ENCODE measurements at regions not wholly inside any gene's neighbourhood (a gene's known extent, or its start where the extent isn't known, plus 50 kb on each side); places are given as distances from the start of the nearest gene placed in this dataset.
"Not testable (repeated sequence)": the region's sequence is repeated elsewhere in the genome, so short reads cannot be mapped to it uniquely, and the experiment has no call there.

- H3K9me3 Mint-ChIP-seq (ENCODE audit: unreplicated experiment); H3K27me3 Mint-ChIP-seq (ENCODE audit: insufficient read depth, unreplicated experiment); H3K36me3 Mint-ChIP-seq (ENCODE audit: insufficient read depth, unreplicated experiment); POLR2A ChIA-PET; DNase-seq (ENCODE audit: unreplicated experiment); CTCF ChIA-PET; H3K4me3 Mint-ChIP-seq (ENCODE audit: unreplicated experiment); BruUV-seq (replicated peaks); H3K27ac Mint-ChIP-seq (ENCODE audit: low read depth, unreplicated experiment); H3K4me1 Mint-ChIP-seq (ENCODE audit: insufficient read depth, unreplicated experiment); intact Hi-C loops (cut with micrococcal nuclease): not testable (repeated sequence)
Measured at GRCh38 chr7:55675589-55675988, 103.3 kb upstream of the VOPP1 start.

DNA sequence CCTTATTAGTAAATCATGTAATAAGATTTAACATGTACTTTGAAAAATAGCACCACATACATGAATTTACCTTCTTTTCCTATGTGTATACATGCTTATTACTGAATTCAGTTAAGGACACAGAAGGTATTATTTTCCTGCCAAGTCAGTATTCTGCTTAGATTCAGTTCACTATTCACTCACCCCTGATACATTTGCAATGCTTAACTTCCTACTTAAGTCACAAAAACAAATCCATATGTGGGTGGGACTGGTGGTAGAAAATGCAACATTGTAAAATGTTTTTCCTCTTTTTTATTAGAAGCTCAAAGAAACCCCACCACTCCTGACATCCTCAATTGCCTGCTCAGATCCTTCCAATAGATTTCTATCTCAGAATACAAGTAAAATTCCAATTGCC, 101.2 kb upstream of the VOPP1 start:
- POLR2A ChIA-PET; CTCF ChIA-PET; H3K36me3 Mint-ChIP-seq (ENCODE audit: insufficient read depth, unreplicated experiment); intact Hi-C loops (cut with micrococcal nuclease); H3K9me3 Mint-ChIP-seq (ENCODE audit: unreplicated experiment); H3K4me1 Mint-ChIP-seq (ENCODE audit: insufficient read depth, unreplicated experiment); BruUV-seq (replicated peaks); H3K27ac Mint-ChIP-seq (ENCODE audit: low read depth, unreplicated experiment); H3K27me3 Mint-ChIP-seq (ENCODE audit: insufficient read depth, unreplicated experiment); H3K4me3 Mint-ChIP-seq (ENCODE audit: unreplicated experiment); DNase-seq (ENCODE audit: unreplicated experiment): not testable (repeated sequence)

GRCh38 chr7:55672084-55672483, 99.8 kb upstream of the VOPP1 start:
- H3K9me3 Mint-ChIP-seq (ENCODE audit: unreplicated experiment); H3K36me3 Mint-ChIP-seq (ENCODE audit: insufficient read depth, unreplicated experiment); H3K4me3 Mint-ChIP-seq (ENCODE audit: unreplicated experiment); CTCF ChIA-PET; H3K4me1 Mint-ChIP-seq (ENCODE audit: insufficient read depth, unreplicated experiment); H3K27ac Mint-ChIP-seq (ENCODE audit: low read depth, unreplicated experiment); BruUV-seq (replicated peaks); POLR2A ChIA-PET; DNase-seq (ENCODE audit: unreplicated experiment); H3K27me3 Mint-ChIP-seq (ENCODE audit: insufficient read depth, unreplicated experiment); intact Hi-C loops (cut with micrococcal nuclease): not testable (repeated sequence)

- TF ChIP-seq, protein P1, sequence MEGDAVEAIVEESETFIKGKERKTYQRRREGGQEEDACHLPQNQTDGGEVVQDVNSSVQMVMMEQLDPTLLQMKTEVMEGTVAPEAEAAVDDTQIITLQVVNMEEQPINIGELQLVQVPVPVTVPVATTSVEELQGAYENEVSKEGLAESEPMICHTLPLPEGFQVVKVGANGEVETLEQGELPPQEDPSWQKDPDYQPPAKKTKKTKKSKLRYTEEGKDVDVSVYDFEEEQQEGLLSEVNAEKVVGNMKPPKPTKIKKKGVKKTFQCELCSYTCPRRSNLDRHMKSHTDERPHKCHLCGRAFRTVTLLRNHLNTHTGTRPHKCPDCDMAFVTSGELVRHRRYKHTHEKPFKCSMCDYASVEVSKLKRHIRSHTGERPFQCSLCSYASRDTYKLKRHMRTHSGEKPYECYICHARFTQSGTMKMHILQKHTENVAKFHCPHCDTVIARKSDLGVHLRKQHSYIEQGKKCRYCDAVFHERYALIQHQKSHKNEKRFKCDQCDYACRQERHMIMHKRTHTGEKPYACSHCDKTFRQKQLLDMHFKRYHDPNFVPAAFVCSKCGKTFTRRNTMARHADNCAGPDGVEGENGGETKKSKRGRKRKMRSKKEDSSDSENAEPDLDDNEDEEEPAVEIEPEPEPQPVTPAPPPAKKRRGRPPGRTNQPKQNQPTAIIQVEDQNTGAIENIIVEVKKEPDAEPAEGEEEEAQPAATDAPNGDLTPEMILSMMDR (IDR thresholded peaks at IDR 0.05; ENCODE audit: unreplicated experiment) = no peak
- no TSS peak for BruUV-seq (replicated peaks)
- no peak for DNase-seq (ENCODE audit: unreplicated experiment)
- no peaks in the 10 kb centered on the region for H3K27me3 Mint-ChIP-seq (ENCODE audit: insufficient read depth, unreplicated experiment)
- no peaks in the 10 kb centered on the region for H3K4me1 Mint-ChIP-seq (ENCODE audit: insufficient read depth, unreplicated experiment)
- CTCF ChIA-PET = interaction anchor here (1.4 kb wide), 1 partner anchor 9 kb away, joined by 6 read pairs; no protein-coding TSS in a partner anchor
- H3K4me3 Mint-ChIP-seq (ENCODE audit: unreplicated experiment) = no peak overlapping the region
- POLR2A ChIA-PET = interaction anchor here (0.6 kb wide), 2 partner anchors 101 to 292 kb away, joined by 3 to 4 read pairs; no protein-coding TSS in a partner anchor
- no peak overlapping the region for H3K27ac Mint-ChIP-seq (ENCODE audit: low read depth, unreplicated experiment)
- intact Hi-C loops (cut with micrococcal nuclease) = no loop called here
- no peaks in the 10 kb centered on the region for H3K9me3 Mint-ChIP-seq (ENCODE audit: unreplicated experiment)
- H3K36me3 Mint-ChIP-seq (ENCODE audit: insufficient read depth, unreplicated experiment) = no peaks in the 10 kb centered on the region
Measured at GRCh38 chr7:55657654-55658053, 85.4 kb upstream of the VOPP1 start.

GRCh38 chr7:55651057-55651456, 78.8 kb upstream of the VOPP1 start:
- DNase-seq (ENCODE audit: unreplicated experiment) = no peak
- Mint-ChIP-seq H3K4me3 (ENCODE audit: unreplicated experiment) (no peak overlapping the region), H3K27ac (ENCODE audit: low read depth, unreplicated experiment) (no peak overlapping the region), H3K27me3 (ENCODE audit: insufficient read depth, unreplicated experiment) (no peaks in the 10 kb centered on the region), H3K9me3 (ENCODE audit: unreplicated experiment) (no peaks in the 10 kb centered on the region), H3K4me1 (ENCODE audit: insufficient read depth, unreplicated experiment) (no peaks in the 10 kb centered on the region), H3K36me3 (ENCODE audit: insufficient read depth, unreplicated experiment) (no peaks in the 10 kb centered on the region)
- POLR2A ChIA-PET = no interaction called here
- TF ChIP-seq, protein P1 (IDR thresholded peaks at IDR 0.05; ENCODE audit: unreplicated experiment) = no peak
- CTCF ChIA-PET = interaction anchor here (0.6 to 2.1 kb wide), 3 partner anchors 9 to 124 kb away, joined by 3 to 13 read pairs (median 3); no protein-coding TSS in a partner anchor
- intact Hi-C loops (cut with micrococcal nuclease) = no loop called here
- BruUV-seq (replicated peaks) = no TSS peak

GRCh38 chr7:55649238-55649637, 76.9 kb upstream of the VOPP1 start:
- CTCF ChIA-PET = interaction anchor here (2.8 kb wide), 1 partner anchor 425 kb away, joined by 12 read pairs; no protein-coding TSS in a partner anchor
- H3K27ac Mint-ChIP-seq (ENCODE audit: low read depth, unreplicated experiment) = no peak overlapping the region

More at GRCh38 chr7:55649238-55649637, 76.9 kb upstream of the VOPP1 start:
- Mint-ChIP-seq H3K27me3 (ENCODE audit: insufficient read depth, unreplicated experiment) (no peaks in the 10 kb centered on the region), H3K9me3 (ENCODE audit: unreplicated experiment) (no peaks in the 10 kb centered on the region), H3K36me3 (ENCODE audit: insufficient read depth, unreplicated experiment) (no peaks in the 10 kb centered on the region), H3K4me1 (ENCODE audit: insufficient read depth, unreplicated experiment) (no peaks in the 10 kb centered on the region), H3K4me3 (ENCODE audit: unreplicated experiment) (no peak overlapping the region)
- BruUV-seq (replicated peaks) = no TSS peak
- POLR2A ChIA-PET = no interaction called here
- intact Hi-C loops (cut with micrococcal nuclease) = no loop called here
- TF ChIP-seq, protein P1 (IDR thresholded peaks at IDR 0.05; ENCODE audit: unreplicated experiment) = no peak
- no peak for DNase-seq (ENCODE audit: unreplicated experiment)

Measured in MCF 10A (cell line).